SK-MEL-5 (cell line): ENCODE measurements at regions not wholly inside any gene's neighbourhood (a gene's known extent, or its start where the extent isn't known, plus 50 kb on each side); places are given as distances from the start of the nearest gene placed in this dataset.
A peak's percentile ranks its signal among the peaks of the same experiment; 100 is the strongest.

Experiments
- DNase-seq: peaks from one replicate; pipeline ENCODE4 v3.0.0-alpha.2; 2016; ENCODE audit warnings: low read depth, low spot score
- in situ Hi-C: cut with HindIII; loops from 2 replicates; pipeline ENCODE4 v1.10.0; 2016; ENCODE audit warnings: low sequenced_read_pairs, high pct_unique_total_duplicates, low pct_unique_long_range_greater_than_20kb

DNA sequence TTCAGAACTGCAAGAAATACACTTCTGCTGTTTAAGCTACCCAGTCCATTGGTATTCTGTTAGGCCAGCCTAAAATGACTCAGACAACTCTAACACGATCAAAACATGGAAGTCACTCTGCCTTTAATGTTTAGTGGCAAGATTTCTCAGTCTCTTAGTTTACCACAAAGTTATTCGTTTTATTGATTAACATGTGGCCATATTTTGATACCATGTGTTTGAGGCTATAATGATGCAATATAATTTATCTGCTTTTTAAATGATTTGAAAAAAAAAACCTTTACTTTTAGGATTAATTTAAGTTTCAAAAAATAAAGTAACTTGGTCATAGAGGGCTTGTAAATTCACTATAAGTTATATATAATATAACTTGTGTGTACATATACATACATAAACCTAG lies 223.4 kb downstream of the SPRY2 start:
- in situ Hi-C loops, result no loop called here
- DNase-seq, result no peak

DNA sequence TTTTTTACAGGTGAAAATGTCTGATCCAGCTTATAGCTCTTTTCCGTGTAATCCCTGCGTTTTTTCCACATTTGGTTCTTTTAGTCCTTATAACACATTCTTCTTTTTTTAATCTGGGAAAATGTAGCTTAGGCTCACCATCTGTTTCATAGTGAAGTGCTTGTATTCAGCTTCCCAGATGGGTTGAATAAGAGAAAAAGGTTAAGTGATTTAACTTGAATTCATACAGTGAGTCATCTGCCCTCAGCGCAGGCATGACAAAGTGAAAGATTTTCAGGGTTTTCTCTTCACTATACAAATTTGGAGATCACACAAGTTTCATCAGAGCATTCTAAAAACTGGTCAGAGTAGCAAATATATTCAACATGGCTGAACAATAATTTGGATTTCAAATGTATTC lies 224.8 kb downstream of the SPRY2 start:
- in situ Hi-C loops, result no loop called here
- peak; percentile 40 for DNase-seq

DNA sequence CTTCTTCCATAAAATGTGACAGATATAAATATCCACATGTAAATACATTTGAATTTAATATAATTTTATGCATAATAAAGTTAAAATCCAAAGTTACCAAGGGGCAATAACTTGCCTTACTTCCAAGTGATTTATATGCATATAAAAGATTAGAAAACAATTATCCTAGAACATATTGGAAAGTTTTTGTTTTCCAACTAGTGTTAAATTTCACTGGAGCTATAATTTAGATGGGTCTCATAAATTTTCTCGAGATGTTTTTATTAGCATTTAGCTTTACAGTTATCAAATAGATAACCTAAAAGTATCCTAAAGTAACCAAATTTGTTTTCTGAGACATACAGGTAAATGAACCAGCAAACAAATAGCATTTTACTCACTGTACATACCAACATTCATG lies 225.3 kb downstream of the SPRY2 start:
- no peak for DNase-seq
- in situ Hi-C loops, result no loop called here

DNA sequence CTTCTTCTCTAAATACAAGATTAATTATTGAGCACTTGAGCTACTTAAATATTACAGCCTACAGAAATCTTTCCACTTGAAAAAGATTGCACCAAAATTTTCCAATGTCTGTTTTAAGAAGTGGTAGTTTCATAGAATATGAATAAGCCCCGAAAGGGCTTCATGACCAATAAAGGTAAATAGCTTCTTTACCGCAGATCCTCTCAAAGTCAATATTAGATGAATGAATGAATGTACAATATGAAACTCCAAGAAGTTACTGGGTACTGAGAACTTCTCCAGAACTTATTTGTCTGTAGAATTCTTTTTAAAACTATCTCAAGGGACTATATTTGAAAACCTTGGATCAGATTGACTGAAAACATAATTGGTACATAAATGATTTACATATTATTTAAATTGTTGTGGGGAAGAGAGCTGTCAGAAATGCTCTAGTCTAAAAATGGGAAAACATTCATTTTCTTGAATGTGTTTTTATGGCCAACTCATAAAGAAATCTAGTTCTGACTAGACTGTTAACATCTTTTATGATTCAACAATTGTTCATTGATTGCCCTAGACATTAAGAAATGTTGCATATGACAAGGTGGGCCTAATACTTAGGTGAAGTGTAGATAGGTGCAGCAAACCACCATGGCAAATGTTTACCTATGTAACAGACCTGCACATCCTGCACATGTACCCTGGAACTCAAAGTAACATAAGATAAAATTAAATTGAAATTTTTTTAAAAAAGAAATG lies 227.0 kb downstream of the SPRY2 start:
- in situ Hi-C loops, result no loop called here
- DNase-seq, result no peak

DNA sequence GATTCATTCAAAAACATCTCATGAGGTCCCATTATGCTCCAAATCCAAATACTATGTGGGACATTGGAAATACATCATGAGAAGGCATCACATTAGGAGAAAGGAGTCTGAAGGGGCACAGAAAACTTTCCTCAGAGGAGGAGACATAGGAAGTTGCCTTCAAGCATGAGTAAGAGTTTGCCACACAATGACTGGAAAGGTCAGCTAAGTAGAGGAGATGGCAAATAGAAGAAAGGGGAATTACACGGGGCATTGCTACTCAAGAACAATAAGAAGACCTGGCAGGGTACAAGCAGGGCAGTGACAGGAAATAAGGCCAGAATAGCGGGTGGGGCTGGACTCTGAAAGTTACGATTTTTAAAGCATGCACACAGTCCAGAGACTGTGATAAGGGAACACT lies 231.6 kb downstream of the SPRY2 start:
- DNase-seq, result no peak

DNA sequence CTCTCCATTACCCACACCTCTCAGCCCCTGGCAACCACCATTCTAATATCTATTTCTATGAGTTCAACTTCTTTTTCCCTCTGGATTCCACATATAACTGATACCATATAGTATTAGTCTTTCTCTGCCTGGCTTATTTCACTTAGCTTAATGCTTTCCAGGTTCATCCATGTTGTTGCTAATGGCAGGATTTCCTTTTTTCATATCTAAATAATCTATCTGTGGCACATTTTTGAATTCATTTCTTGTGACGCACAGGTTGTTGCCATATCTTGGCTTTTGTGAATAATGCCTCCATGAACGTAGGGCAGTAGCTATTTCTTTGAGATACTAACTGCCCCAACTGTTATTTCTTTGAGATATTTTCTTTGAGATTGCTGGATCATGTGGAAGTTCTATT lies 235.6 kb downstream of the SPRY2 start:
- in situ Hi-C loops, result no loop called here
- DNase-seq, result no peak

More for the DNA sequence above, 231.6 kb downstream of the SPRY2 start:
- in situ Hi-C loops, result no loop called here

DNA sequence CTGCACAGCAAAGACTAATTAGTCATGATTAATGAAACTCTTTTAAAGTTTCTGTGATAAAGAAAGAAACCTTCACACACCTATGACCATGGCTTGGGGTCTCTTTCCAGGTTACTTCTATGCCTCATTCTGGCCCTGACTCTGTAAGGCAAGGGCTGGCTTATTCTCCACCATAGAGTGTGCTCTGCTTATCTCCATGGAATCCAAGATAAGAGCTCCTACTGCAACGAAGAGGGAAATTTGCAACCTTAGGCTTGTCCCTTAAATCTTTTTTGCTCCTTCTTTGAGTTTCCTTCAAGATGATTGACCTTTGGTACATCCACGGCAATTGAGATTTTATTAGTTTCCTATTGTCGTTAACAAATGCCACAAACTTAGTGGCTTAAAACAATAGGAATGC lies 239.9 kb downstream of the SPRY2 start:
- no peak for DNase-seq
- in situ Hi-C loops, result no loop called here

DNA sequence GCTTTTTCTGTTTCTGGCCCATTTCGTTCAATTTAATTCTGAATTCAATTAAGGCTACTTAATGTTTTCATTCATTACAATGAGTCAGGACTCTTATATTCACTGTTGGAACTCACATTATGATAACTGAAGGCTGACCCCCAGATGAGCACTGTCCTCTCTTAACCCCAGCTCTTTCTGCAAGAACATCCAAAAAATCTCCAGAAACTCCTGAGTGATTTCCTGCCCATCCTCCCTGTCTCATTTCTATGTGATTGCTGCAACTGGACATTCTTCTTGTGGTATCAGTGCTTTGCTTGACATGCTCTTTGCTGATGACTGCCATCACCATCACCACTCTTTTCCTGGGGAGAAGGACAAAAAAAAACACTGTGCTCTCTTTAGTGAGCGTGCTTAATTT lies 240.3 kb downstream of the SPRY2 start:
- in situ Hi-C loops, result no loop called here
- no peak for DNase-seq

DNA sequence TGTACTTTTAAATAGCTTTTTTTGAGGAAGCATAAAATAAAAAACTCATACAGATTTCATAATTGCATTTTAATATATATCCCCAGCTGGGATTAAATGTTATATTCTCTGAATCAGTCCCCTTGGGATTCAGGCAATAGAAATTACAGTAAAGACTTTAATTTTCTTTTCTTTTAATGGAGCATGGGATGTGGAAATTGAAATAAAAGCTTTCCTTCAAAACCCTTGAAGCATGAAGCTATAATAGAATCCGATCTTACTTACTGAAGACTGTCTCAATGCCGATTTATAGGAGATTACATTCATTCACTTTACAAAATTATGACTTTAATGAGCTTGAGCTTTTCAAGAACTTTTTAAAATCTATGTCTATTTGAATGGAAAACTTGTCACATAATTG lies 243.4 kb downstream of the SPRY2 start:
- DNase-seq, result no peak
- in situ Hi-C loops, result no loop called here

DNA sequence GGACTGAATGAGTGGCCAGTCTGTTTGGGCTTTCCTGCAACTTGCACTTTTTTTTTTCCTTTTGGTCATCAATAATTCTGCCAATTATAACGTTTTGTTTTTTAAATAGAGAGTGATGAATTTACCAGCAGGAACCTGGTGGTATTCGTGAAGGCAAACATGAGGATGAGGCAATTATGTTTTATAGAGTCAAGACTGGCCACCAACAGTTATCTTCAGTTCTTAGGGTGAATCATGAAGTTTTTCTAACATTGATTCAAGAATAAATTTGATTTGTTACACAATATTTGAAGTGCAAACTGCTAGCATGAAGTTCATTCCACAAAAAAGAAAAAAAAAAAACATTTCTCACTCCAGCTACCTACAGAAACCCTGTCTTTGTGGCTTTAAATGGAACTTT lies 244.5 kb downstream of the SPRY2 start:
- in situ Hi-C loops, result no loop called here
- DNase-seq, result no peak

DNA sequence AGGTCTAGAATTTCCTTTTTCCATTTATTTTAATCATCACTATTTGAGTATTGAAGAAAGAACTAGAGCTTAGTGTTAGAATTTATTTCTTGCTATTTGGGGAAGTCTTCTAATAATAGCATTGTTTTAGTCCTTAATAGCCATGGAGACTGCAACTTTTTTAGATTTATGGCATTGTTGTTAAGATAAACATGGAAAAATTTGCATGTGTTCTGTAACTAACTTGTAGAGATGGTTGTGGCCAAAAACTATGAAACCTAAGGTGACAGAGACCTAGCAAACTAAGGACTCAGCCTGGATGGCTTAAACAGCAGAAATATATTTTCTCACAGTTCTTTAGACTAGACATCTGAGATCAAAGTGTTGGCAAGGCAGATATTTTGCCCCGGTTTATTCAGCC lies 246.4 kb downstream of the SPRY2 start:
- in situ Hi-C loops, result no loop called here
- no peak for DNase-seq

DNA sequence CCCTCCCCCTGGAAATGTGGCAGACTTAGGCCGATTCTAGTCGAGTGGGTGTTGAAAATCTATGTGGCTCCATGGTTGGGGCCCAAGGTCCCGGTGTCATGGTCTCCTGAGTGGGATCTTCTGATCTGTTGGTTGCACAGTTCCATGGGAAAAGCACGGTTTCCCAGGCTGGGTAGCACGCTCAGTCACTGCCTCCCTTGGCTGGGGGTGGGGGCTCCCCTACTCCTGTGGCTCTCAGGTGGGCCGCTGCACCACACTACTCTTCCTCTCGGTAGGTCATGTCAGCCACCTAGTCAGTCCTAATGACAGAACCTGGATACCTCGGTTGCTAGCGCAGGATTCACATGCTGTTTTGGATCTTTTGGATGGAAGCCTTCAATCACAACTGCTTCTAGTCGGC lies 247.0 kb downstream of the SPRY2 start:
- no peak for DNase-seq
- in situ Hi-C loops, result no loop called here

DNA sequence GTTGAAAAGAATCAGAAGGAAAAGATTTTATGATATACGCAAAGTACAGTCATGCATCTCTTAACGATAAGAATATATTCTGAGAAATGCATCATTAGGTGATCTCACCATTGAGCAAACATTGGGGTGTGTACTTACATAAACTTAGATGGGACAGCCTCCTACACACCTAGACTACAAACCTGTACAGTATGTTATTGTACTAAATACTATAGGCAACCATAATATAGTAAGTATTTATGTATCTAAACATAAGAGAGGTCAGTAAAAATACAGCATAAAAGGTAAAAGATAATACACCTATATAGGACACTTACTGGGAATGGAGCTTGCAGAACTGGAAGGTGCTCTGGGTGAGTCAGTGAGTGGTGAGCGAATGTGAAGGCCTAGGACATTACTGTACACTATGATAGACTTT lies 254.6 kb downstream of the SPRY2 start:
- in situ Hi-C loops, result no loop called here
- no peak for DNase-seq

DNA sequence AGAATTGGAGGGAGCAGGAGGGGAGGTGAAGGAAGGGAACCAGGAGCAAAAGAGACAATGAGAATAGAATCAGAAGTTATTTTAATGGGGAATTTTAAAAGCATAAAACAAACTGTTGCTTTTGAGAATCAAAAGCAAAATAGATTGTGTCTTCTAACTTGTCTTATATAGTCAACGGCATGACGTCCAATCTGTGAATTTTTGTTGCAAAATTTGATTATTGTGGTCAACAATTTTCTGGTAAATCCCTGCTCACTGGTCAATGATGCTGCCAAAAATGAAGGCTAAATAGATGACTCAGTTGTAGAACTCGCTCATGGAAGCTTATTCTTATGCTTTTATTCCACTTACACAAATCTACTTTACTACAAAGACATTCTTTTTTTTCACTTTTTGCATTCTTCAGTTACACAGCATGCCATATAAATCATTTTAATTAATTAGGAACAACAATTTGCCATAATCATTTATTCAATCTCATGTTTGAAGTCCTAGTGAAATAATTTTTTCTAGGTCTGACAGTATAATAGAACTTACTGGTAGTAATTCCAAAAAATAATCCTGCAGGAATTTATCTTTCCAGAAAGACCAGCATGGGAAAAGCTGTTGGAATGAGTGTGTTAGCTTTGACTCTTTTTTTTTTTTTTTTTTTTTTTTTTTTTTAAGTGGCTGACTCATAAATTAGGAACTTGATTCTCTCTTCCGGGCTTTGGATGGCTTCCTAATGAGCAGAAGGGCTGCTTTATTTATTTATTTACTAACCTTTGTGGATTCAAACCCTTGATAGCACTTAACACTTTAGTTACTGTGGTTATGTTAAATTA lies 256.9 kb downstream of the SPRY2 start:
- DNase-seq, result peak; percentile 64
- in situ Hi-C loops, result no loop called here

DNA sequence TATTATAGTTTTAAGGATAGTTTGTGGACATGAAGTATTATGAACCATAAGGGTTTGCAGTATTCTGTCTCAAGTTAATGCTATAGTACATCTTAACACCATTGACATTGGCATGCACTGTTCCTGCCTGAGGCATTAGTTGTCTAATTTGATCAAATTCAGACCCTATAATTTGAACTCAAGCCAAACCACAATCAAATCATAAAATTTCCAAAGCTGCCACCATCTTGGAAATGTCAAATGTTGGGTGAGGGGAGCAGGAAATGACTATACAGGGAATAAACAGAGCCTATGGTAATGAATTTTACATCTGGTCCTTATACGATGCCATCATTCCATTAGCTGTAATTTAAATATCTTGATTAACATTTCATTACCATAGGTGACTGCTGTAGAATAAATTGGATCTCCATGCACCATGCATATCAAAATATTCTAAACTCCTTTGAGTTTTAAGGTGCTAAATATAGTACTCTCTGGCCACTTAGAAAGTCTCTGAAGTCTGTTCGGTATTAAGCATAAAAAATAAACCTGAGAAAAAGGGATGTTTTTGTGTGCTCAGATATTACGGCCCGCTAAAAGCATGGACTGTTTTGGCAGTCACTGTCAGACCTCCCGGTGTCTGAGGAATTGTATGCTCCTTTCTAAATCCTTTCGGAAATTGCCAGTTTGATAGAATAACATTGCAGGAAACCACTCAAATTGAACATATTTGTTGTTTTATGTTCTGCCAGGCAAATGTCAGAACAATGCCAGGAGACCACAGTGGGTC lies 257.7 kb downstream of the SPRY2 start:
- in situ Hi-C loops, result no loop called here
- DNase-seq, result no peak

DNA sequence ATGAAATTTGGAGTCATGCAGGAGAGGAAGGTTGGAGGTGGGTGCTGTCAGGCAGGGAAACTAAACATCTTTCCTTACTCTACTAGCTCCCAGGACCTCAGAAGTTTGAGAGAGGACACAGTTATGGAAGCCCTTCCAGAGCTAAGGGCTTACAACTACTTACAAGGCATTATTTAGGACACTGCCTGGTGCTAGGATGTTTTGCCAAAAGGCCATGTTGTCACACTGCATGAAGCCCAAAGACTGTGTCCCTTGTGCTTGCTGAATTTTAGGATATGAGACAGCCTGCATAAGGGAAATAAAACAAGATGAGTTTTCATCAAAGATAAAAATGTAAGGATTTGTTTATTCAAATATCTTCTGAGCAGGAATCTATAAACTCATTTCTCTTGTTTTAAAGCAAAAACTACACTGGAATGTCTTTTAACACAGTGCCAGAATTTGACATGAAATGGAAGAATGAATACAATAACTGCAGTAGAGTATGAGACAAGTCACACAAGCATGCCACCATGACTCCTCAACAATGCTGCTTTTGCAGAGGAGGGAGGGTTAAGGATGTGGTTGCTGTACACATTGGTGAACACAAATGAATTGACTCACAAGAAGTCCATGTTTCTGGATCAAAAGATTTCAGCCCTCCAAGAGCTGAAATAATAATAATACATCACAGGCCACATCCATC lies 258.4 kb downstream of the SPRY2 start:
- peak; percentile 55 for DNase-seq
- in situ Hi-C loops, result no loop called here

DNA sequence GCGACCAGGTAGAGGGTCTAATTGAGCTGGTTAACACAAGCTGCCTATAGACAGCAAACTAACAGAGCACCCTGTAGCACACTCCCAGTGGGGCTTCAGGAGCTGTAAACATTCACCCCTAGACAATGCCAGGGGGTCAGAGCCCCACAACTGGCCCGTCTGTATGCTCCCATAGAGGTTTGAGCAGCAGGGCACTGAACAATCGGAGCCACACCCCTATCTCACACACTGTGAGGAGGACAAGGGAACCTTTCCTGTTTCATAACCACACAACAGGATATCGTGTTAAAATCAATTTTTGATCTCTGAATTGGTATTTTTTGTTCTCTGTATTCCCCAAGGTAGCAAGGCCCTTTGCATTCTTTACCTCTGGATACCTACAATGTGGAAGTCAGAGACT lies 266.1 kb downstream of the SPRY2 start:
- in situ Hi-C loops, result no loop called here
- no peak for DNase-seq

DNA sequence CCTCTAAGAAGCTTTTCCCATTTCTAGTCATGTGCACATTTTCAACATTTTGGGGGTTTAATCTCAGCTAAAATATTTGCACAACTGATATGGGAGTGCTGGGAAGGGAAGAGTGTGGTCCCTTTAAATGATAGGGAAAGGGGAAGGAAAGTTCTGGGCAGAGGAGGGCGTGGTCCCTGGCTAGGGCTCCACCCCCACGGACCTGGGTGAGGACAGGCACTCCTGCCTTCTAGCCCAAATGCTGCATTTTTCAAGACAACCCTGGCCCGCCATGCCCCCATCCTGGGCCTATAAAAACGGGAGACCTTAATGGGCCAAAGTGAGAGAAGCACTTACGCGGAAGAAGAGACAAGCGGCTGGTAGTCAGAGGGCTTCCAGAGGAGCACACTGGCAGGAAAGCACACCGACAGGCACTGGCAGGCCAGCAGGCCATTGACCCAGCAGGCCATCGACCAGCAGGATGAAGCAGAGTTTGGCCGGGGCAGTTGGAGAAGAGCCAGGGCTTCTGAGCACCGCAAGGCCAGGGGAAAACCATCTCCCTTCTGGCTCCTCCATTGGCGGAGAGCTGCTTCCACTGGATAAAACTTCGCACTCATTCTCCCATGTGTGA lies 266.7 kb downstream of the SPRY2 start:
- no peak for DNase-seq
- in situ Hi-C loops, result no loop called here
